WTC11 (cell line): ENCODE measurements at regions not wholly inside any gene's neighbourhood (a gene's known extent, or its start where the extent isn't known, plus 50 kb on each side); places are given as distances from the start of the nearest gene placed in this dataset.

ENCODE experiments used
- ATAC-seq: fragments of 200-7000 bp; cut with Tn5 transposase; 2 replicates; pipeline ENCODE4 v1.10.0; 2021; ENCODE audit warnings: mild to moderate bottlenecking, moderate library complexity
- CTCF ChIA-PET: fragments of 300-600 bp; sonication (Branson Sonifier 250); formaldehyde crosslinking; loops from one replicate; lab custom pipeline; 2021; ENCODE audit warnings: antibody characterized with exemption; lab: Charles Lee
- POLR2A ChIA-PET: fragments of 350-600 bp; sonication (Branson Sonifier 250); formaldehyde crosslinking; loops from one replicate; lab custom pipeline; 2021; ENCODE audit warnings: antibody characterized with exemption; lab: Charles Lee
- DNase-seq: peaks from one replicate; pipeline ENCODE4 v3.0.0; 2021; ENCODE audit warnings: low spot score
- H3K27ac Mint-ChIP-seq: 2 replicates; pipeline ENCODE4 v1.8.0; 2021; ENCODE audit warnings: mixed read lengths
- H3K27me3 Mint-ChIP-seq: 2 replicates; pipeline ENCODE4 v1.8.0; 2021; ENCODE audit warnings: low read depth, mild to moderate bottlenecking, moderate library complexity, mixed read lengths
- H3K36me3 Mint-ChIP-seq: 2 replicates; pipeline ENCODE4 v1.8.0; 2021; ENCODE audit warnings: mixed read lengths
- H3K4me1 Mint-ChIP-seq: 2 replicates; pipeline ENCODE4 v1.8.0; 2022; ENCODE audit warnings: mixed read lengths
- H3K4me3 Mint-ChIP-seq: 2 replicates; pipeline ENCODE4 v1.8.0; 2021; ENCODE audit warnings: mild to moderate bottlenecking, moderate library complexity, mixed read lengths
- H3K9me3 Mint-ChIP-seq: 2 replicates; pipeline ENCODE4 v1.8.0; 2021; ENCODE audit warnings: mixed read lengths
- FOXP1 ChIP-seq: sonication (generic); formaldehyde crosslinking; IDR thresholded peaks from 2 replicates; pipeline ENCODE4 v1.8.0; 2022; ENCODE audit warnings: missing genetic modification reagents, mild to moderate bottlenecking, moderate library complexity, borderline replicate concordance
- IRF2 ChIP-seq: sonication (generic); formaldehyde crosslinking; IDR thresholded peaks from 2 replicates; pipeline ENCODE4 v1.8.0; 2022; ENCODE audit warnings: low read depth, missing genetic modification reagents, borderline replicate concordance
- NFE2L1 ChIP-seq: sonication (generic); formaldehyde crosslinking; IDR thresholded peaks from 2 replicates; pipeline ENCODE4 v1.8.1; 2023; ENCODE audit warnings: missing genetic modification reagents
- NR2C2 ChIP-seq: sonication (generic); formaldehyde crosslinking; IDR thresholded peaks from 2 replicates; pipeline ENCODE4 v1.8.0; 2022; ENCODE audit warnings: mild to moderate bottlenecking, missing genetic modification reagents
- PRRX2 ChIP-seq: fragments of 250-450 bp; sonication (Bioruptor Pico); IDR thresholded peaks from 2 replicates; pipeline ENCODE4 v1.8.0; 2021; ENCODE audit warnings: mild to moderate bottlenecking
- SMAD3 ChIP-seq: sonication (generic); formaldehyde crosslinking; IDR thresholded peaks from 2 replicates; pipeline ENCODE4 v1.8.0; 2022; ENCODE audit warnings: missing genetic modification reagents, mild to moderate bottlenecking, borderline replicate concordance
- TEAD1 ChIP-seq: sonication (generic); formaldehyde crosslinking; IDR thresholded peaks from 2 replicates; pipeline ENCODE4 v1.8.0; 2022; ENCODE audit warnings: mild to moderate bottlenecking, missing genetic modification reagents
- ZNF121 ChIP-seq: sonication (generic); formaldehyde crosslinking; IDR thresholded peaks from 2 replicates; pipeline ENCODE4 v1.8.0; 2023; ENCODE audit warnings: missing genetic modification reagents
- ZNF138 ChIP-seq: sonication (generic); formaldehyde crosslinking; conservative IDR thresholded peaks from 2 replicates; pipeline ENCODE4 v1.8.1; 2022; ENCODE audit warnings: mild to moderate bottlenecking, moderate library complexity, missing genetic modification reagents
- ZNF416 ChIP-seq: fragments of 250-450 bp; sonication (Bioruptor Pico); IDR thresholded peaks from 2 replicates; pipeline ENCODE4 v1.9.0; 2021; ENCODE audit warnings: mild to moderate bottlenecking, inconsistent platforms
- ZNF423 ChIP-seq: fragments of 250-450 bp; sonication (Bioruptor Pico); IDR thresholded peaks from 2 replicates; pipeline ENCODE4 v2.1.2; 2022; ENCODE audit warnings: mild to moderate bottlenecking, moderate library complexity
- ZNF671 ChIP-seq: fragments of 250-450 bp; sonication (Bioruptor Pico); IDR thresholded peaks from 2 replicates; pipeline ENCODE4 v1.8.0; 2021; ENCODE audit warnings: mild to moderate bottlenecking
- TF ChIP-seq, protein P1 (sequence below): sonication (generic); formaldehyde crosslinking; IDR thresholded peaks from 2 replicates; pipeline ENCODE4 v1.8.1; 2023; ENCODE audit warnings: mild to moderate bottlenecking, missing genetic modification reagents, moderate library complexity
- TF ChIP-seq, protein P2 (sequence below): sonication (generic); formaldehyde crosslinking; IDR thresholded peaks from 2 replicates; pipeline ENCODE4 v1.8.1; 2022; ENCODE audit warnings: low read depth, missing genetic modification reagents, borderline replicate concordance
- TF ChIP-seq, protein P3 (sequence below): fragments of 250-450 bp; sonication (Bioruptor Pico); IDR thresholded peaks from 2 replicates; pipeline ENCODE4 v1.9.0; 2021; ENCODE audit warnings: moderate library complexity, mild to moderate bottlenecking, inconsistent platforms, borderline replicate concordance
- TF ChIP-seq, protein P4 (sequence below): sonication (generic); formaldehyde crosslinking; IDR thresholded peaks from 2 replicates; pipeline ENCODE4 v1.8.1; 2023; ENCODE audit warnings: mild to moderate bottlenecking, missing genetic modification reagents
- TF ChIP-seq, protein P5 (sequence below): sonication (generic); formaldehyde crosslinking; IDR thresholded peaks from 2 replicates; pipeline ENCODE4 v1.8.0; 2022; ENCODE audit warnings: mild to moderate bottlenecking, missing genetic modification reagents

DNA sequence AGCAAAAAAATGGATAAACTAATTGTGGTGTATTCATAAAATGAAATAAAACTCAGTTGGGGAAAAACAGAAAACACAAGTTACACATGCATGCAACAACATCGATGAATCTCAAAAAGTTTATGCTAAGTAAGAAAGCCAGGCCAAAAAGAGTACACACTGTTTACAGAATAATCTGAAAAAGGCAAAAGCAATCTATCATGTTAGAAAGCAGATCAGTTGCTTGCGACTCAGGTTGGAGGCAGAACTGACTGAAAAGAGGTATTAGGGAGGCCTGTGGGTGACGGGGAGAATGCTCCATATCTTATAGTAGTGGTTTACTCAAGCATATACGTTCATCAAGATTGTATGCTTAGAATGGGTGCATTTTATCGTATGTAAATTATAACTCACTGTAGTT is 119.2 kb downstream of the ARRDC3 start:
- TF ChIP-seq IRF2 = no peak
- no peak overlapping the region for H3K4me3 Mint-ChIP-seq
- ChIA-PET CTCF (interaction anchor here (1.2 kb wide), 1 partner anchor 156 kb away, joined by 3 read pairs; no protein-coding TSS in a partner anchor), POLR2A (no interaction called here)
- H3K9me3 Mint-ChIP-seq = no peaks in the 10 kb centered on the region
- no peaks in the 10 kb centered on the region for H3K27me3 Mint-ChIP-seq
- ATAC-seq (no peak), DNase-seq (no peak)
- no peaks in the 10 kb centered on the region for H3K36me3 Mint-ChIP-seq
- no peak overlapping the region for H3K27ac Mint-ChIP-seq
- peaks cover 1% of the 10 kb centered on the region; the same call in 1 of the 2 replicates for H3K4me1 Mint-ChIP-seq

DNA sequence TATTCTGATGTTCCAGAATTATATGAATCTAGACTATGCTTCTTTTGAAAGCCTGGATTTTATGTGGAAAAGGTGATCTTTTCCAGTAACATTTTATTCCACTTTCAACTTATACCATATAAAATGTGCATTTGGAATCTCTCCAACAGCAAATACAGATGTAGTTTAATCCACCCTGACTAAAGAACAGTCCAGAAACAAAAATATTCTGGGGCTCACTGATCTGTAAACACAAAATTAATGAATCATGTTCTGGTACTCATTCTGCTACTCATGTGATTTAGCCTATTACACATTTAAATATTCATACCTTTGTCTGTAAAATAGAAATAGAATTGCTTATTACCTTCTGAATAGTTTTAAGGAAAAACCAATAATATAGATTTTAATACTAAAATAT is 125.8 kb downstream of the ARRDC3 start:
- TF ChIP-seq SMAD3 (no peak), ZNF671 (CRISPR knock-in tag) (no peak), NFE2L1 (CRISPR knock-in tag) (no peak)
- CTCF ChIA-PET = no interaction called here
- Mint-ChIP-seq H3K9me3 (no peaks in the 10 kb centered on the region), H3K4me1 (no peaks in the 10 kb centered on the region), H3K36me3 (no peaks in the 10 kb centered on the region), H3K4me3 (no peak overlapping the region), H3K27ac (no peak overlapping the region), H3K27me3 (no peaks in the 10 kb centered on the region)
- ATAC-seq (no peak), DNase-seq (no peak)
- POLR2A ChIA-PET = no interaction called here

DNA sequence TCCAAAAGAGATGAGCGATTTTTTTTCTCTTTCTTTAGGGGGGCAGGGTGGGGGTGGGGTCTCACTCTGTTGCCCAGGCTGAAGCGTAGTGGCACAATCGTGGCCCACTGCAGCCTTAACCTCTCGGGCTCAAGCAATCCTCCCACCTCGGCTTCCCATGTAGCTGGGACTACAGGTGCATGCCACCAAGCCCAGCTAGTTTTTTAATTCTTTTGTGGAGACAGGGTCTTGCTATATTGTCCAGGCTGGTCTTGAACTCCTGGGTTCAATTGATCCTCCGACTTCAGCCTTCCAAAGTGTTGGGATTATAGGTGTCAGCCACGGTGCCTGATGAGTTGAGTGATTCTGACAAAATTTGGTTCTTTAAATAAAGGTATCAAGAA is 127.0 kb downstream of the ARRDC3 start:
- ChIA-PET POLR2A (interaction anchor here (0.6 kb wide), 1 partner anchor 124 kb away, joined by 3 read pairs; no protein-coding TSS in a partner anchor), CTCF (interaction anchor here (1.4 kb wide), 1 partner anchor 129 kb away, joined by 3 read pairs; no protein-coding TSS in a partner anchor)
- Mint-ChIP-seq H3K27me3 (no peaks in the 10 kb centered on the region), H3K27ac (no peak overlapping the region), H3K36me3 (no peaks in the 10 kb centered on the region), H3K4me1 (no peaks in the 10 kb centered on the region), H3K4me3 (no peak overlapping the region), H3K9me3 (no peaks in the 10 kb centered on the region)
- TF ChIP-seq TEAD1 (CRISPR knock-in tag) = no peak
- ATAC-seq = no peak
- no peak for DNase-seq

DNA sequence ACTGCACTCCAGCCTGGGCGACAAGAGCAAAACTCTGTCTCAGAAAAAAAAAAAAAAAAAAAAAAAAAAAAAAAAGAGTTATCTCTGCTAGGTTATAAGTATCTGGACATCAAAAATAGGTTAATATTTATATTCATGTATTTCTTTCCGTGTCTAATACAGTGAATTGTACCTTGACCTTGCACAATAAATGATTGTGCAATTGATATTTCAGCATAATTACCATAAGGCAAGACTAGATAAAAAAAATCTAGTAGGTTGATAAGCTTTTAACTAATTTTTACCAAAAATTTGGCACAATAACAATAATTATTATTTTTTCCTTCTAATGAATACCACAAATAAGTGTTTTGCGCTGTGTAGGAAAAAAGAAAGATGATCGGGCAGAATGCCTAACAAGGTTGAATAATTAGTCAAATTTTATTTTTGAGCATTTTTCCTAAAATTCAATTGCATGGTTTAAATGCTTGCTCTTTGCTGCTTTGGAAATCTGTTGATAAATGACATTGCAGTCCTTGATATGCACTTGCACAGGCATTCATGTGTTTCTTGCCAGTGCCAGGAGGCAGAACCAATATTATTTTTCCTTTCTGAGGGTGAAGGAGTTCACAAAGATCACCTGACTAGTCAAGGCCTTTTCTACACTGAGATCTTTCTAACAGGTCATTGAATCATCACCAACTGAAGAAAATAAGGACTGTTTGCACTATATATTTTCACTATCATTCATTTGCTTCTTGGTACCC is 127.5 kb downstream of the ARRDC3 start:
- H3K27ac Mint-ChIP-seq = no peak overlapping the region
- DNase-seq (no peak), ATAC-seq (no peak)
- ChIA-PET POLR2A (interaction anchor here (0.7 kb wide), 1 partner anchor 41 kb away, joined by 7 read pairs; no protein-coding TSS in a partner anchor), CTCF (interaction anchor here (0.7 to 1.5 kb wide), 3 partner anchors 129 to 1381 kb away, joined by 3 read pairs; no protein-coding TSS in a partner anchor)
- H3K4me3 Mint-ChIP-seq = no peak overlapping the region
- H3K27me3 Mint-ChIP-seq = no peaks in the 10 kb centered on the region
- H3K9me3 Mint-ChIP-seq = no peaks in the 10 kb centered on the region
- no peaks in the 10 kb centered on the region for H3K36me3 Mint-ChIP-seq
- H3K4me1 Mint-ChIP-seq = no peaks in the 10 kb centered on the region
- TF ChIP-seq, protein P1, sequence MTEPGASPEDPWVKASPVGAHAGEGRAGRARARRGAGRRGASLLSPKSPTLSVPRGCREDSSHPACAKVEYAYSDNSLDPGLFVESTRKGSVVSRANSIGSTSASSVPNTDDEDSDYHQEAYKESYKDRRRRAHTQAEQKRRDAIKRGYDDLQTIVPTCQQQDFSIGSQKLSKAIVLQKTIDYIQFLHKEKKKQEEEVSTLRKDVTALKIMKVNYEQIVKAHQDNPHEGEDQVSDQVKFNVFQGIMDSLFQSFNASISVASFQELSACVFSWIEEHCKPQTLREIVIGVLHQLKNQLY = no peak
- TF ChIP-seq, protein P2, sequence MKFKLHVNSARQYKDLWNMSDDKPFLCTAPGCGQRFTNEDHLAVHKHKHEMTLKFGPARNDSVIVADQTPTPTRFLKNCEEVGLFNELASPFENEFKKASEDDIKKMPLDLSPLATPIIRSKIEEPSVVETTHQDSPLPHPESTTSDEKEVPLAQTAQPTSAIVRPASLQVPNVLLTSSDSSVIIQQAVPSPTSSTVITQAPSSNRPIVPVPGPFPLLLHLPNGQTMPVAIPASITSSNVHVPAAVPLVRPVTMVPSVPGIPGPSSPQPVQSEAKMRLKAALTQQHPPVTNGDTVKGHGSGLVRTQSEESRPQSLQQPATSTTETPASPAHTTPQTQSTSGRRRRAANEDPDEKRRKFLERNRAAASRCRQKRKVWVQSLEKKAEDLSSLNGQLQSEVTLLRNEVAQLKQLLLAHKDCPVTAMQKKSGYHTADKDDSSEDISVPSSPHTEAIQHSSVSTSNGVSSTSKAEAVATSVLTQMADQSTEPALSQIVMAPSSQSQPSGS (CRISPR knock-in tag) = no peak
- TF ChIP-seq ZNF138 (no peak), ZNF121 (no peak), FOXP1 (CRISPR knock-in tag) (no peak), NR2C2 (CRISPR knock-in tag) (no peak), ZNF423 (no peak), ZNF416 (no peak), PRRX2 (CRISPR knock-in tag) (no peak)
- TF ChIP-seq, protein P3, sequence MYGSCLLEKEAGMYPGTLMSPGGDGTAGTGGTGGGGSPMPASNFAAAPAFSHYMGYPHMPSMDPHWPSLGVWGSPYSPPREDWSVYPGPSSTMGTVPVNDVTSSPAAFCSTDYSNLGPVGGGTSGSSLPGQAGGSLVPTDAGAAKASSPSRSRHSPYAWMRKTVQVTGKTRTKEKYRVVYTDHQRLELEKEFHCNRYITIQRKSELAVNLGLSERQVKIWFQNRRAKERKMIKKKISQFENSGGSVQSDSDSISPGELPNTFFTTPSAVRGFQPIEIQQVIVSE (CRISPR knock-in tag) = no peak
- TF ChIP-seq, protein P4, sequence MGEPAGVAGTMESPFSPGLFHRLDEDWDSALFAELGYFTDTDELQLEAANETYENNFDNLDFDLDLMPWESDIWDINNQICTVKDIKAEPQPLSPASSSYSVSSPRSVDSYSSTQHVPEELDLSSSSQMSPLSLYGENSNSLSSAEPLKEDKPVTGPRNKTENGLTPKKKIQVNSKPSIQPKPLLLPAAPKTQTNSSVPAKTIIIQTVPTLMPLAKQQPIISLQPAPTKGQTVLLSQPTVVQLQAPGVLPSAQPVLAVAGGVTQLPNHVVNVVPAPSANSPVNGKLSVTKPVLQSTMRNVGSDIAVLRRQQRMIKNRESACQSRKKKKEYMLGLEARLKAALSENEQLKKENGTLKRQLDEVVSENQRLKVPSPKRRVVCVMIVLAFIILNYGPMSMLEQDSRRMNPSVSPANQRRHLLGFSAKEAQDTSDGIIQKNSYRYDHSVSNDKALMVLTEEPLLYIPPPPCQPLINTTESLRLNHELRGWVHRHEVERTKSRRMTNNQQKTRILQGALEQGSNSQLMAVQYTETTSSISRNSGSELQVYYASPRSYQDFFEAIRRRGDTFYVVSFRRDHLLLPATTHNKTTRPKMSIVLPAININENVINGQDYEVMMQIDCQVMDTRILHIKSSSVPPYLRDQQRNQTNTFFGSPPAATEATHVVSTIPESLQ (CRISPR knock-in tag) = no peak
- TF ChIP-seq, protein P5, sequence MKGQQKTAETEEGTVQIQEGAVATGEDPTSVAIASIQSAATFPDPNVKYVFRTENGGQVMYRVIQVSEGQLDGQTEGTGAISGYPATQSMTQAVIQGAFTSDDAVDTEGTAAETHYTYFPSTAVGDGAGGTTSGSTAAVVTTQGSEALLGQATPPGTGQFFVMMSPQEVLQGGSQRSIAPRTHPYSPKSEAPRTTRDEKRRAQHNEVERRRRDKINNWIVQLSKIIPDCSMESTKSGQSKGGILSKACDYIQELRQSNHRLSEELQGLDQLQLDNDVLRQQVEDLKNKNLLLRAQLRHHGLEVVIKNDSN (CRISPR knock-in tag) = no peak
